Heart right ventricle (tissue), 16 donors: ENCODE measurements at regions not wholly inside any gene's neighbourhood (a gene's known extent, or its start where the extent isn't known, plus 50 kb on each side); places are given as distances from the start of the nearest gene placed in this dataset.
"Not testable (repeated sequence)": the region's sequence is repeated elsewhere in the genome, so short reads cannot be mapped to it uniquely, and the experiment has no call there.

Source experiments
- ATAC-seq, 8 donors: fragments of 200-7000 bp; cut with Tn5 transposase; one replicate each; pipeline ENCODE4 v1.9.1; 2020; ENCODE audit warnings: mild to moderate bottlenecking in 8 of 8, moderate library complexity in 8 of 8, moderate number of reproducible peaks in 1 of 8
- DNase-seq, 2 donors: peaks; one replicate each; pipeline ENCODE4 v3.0.0-alpha.2; 2020
- H3K27ac ChIP-seq, 10 donors: fragments of 200-600 bp; sonication (generic) in 2 of 10; one replicate each; pipeline versions ENCODE4 v1.5.0 to v1.8.0; 2020 to 2022; ENCODE audit warnings: mild to moderate bottlenecking in 3 of 10
- H3K27me3 ChIP-seq, 7 donors: fragments of 200-600 bp; one replicate each; pipeline ENCODE4 v1.8.0; 2021 to 2022; ENCODE audit warnings: mild to moderate bottlenecking in 2 of 7
- H3K36me3 ChIP-seq, 9 donors: fragments of 200-600 bp; sonication (generic) in 1 of 9; one replicate each; pipeline versions ENCODE4 v1.5.0 to v1.8.0; 2020 to 2022; ENCODE audit warnings: mild to moderate bottlenecking in 2 of 9
- H3K4me1 ChIP-seq, 9 donors: fragments of 200-600 bp; sonication (generic) in 1 of 9; one replicate each; pipeline versions ENCODE4 v1.5.0 to v1.8.0; 2020 to 2022; ENCODE audit warnings: mild to moderate bottlenecking in 4 of 9
- H3K4me3 ChIP-seq, 10 donors: fragments of 200-600 bp; sonication (generic) in 2 of 10; one replicate each; pipeline versions ENCODE4 v1.5.0 to v1.8.0; 2020 to 2022; ENCODE audit warnings: mild to moderate bottlenecking in 7 of 10, moderate library complexity in 2 of 10
- H3K9me3 ChIP-seq, 11 donors: fragments of 200-600 bp in 10 of 11; sonication (generic) in 2 of 11; one replicate each; pipeline versions ENCODE4 v1.5.0 to v1.8.0; 2013 to 2022; ENCODE audit warnings: mild to moderate bottlenecking in 2 of 11, control low read depth in 1 of 11, moderate library complexity in 1 of 11
- CTCF ChIP-seq, 9 donors: fragments of 200-600 bp; sonication (generic) in 2 of 9; IDR thresholded peaks; one replicate each; pipeline versions ENCODE4 v1.5.0 to v1.8.0; 2021 to 2022; ENCODE audit warnings: antibody characterized with exemption in 9 of 9, mild to moderate bottlenecking in 5 of 9, moderate library complexity in 1 of 9
- whole genome bisulfite sequencing, 2 donors: extraction: QIAGEN DNeasy Blood & Tissue Kit; methylation state at CpG; one replicate each; pipeline ENCODE4 v1.1.7; 2013; ENCODE audit warnings: inconsistent platforms in 1 of 2; 5-methylcytosine and 5-hydroxymethylcytosine counted together
- intact Hi-C, 10 donors: fragments of 100-400 bp; cut with DNase I; formaldehyde crosslinking; loops; one replicate each; pipeline versions ENCODE4 v1.11.1 to v1.14.2; 2022
- donor health status: Arrhythmogenic right ventricular cardiomyopathy.
- donor health status: ischemic (EF 13 %, LVEDD 7.1; RV severe dilation, severe dysfunction).
- donor health status: healthy with polysubstance abuse.
- donor health status: DM: no; HTN: yes; CAD: no.
- donor health status: DM: no; HTN: no; CAD: no.
- donor health status: ischemic (EF 25% LVEDD 6.9; RV normal size, moderate dysfunction).
- donor health status: ischemic (EF 25% LVEDD 5.7; RV mildly dilated, moderate dysfunction).
- donor health status: healthy.
- donor health status: DM: yes; HTN: yes; CAD: no.
- donor health status: Ischemic cardiomyopathy.
- donor health status: ischemic (EF 35%, LVEDD 5.7; RV mildly dilated, moderate dysfunction).
- donor health status: nonischemic (EF 11% LVEDD 7.7; RV severe dilation, severe dysfunction).
- donor health status: DM: yes; HTN: yes; CAD: no.
- donor health status: PGD.
- donor health status: ischemic (EF 29% LVEDD 5.4; RV normal size, mild dysfunction).
- donor health status: nonischemic (EF 23%, LVEDD 6.1; RV moderate dilation, normal function).

- no peak for DNase-seq
- Histone ChIP-seq H3K4me3 (no peak overlapping the region), H3K27me3 (no peaks in the 10 kb centered on the region), H3K9me3 (peaks cover 0 to 5% (median 0%) of the 10 kb centered on the region in 11 donors), H3K4me1 (no peaks in the 10 kb centered on the region), H3K27ac (no peak overlapping the region), H3K36me3 (no peaks in the 10 kb centered on the region)
- intact Hi-C loops: no loop called here
- no peak for ATAC-seq
- WGBS, 2 donors: 78% methylated on average over 4 of the region's 4 CpGs
- TF ChIP-seq CTCF (IDR thresholded peaks at IDR 0.05): no peak
Measured at GRCh38 chr6:114874410-114874809, 531.6 kb upstream of the HS3ST5 start.

- ATAC-seq, DNase-seq: not testable (repeated sequence)
- 91 to 93% methylated on average over 14 of the region's 14 CpGs for WGBS, 2 donors
Measured at GRCh38 chr6:114865506-114865905, 522.7 kb upstream of the HS3ST5 start.

GRCh38 chr6:114863610-114864009 is 520.8 kb upstream of the HS3ST5 start:
- 59 to 68% methylated on average over 2 of the region's 2 CpGs for WGBS, 2 donors
- no peak for DNase-seq
- intact Hi-C loops: no loop called here
- Histone ChIP-seq H3K4me3 (no peak overlapping the region), H3K9me3 (peaks cover 0 to 21% (median 0%) of the 10 kb centered on the region in 11 donors), H3K27me3 (no peaks in the 10 kb centered on the region), H3K4me1 (no peaks in the 10 kb centered on the region), H3K36me3 (no peaks in the 10 kb centered on the region), H3K27ac (no peak overlapping the region)
- no peak for ATAC-seq
- no peak for TF ChIP-seq CTCF (IDR thresholded peaks at IDR 0.05)

More at GRCh38 chr6:114865506-114865905, 522.7 kb upstream of the HS3ST5 start:
- H3K4me1 ChIP-seq, H3K27ac ChIP-seq, H3K36me3 ChIP-seq, H3K27me3 ChIP-seq, intact Hi-C loops, H3K4me3 ChIP-seq: not testable (repeated sequence)
- H3K9me3 ChIP-seq: peaks cover 0 to 21% (median 0%) of the 10 kb centered on the region in 11 donors

DNA sequence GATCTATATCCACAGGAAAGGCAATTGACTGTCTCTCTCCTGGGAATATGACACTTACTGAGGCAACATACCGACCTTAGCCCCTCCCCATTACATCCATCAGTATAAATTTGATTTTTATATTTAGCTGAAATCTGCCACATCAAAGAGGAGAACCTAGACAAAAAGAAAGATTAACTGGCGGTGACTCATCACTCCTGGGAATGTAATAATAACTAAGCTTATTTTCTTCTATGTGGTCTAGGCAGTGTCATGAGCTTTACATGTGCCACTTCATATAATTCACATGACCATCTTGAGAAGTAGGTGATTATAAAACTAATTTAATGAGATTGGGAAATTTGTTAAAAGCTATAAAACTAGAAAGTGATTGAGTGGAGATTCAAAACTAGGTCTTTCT is 520.0 kb upstream of the HS3ST5 start:
- no peak overlapping the region for H3K27ac ChIP-seq
- no peaks in the 10 kb centered on the region for H3K4me1 ChIP-seq
- 68 to 79% methylated on average over 2 of the region's 2 CpGs for WGBS, 2 donors
- intact Hi-C loops: no loop called here
- no peak overlapping the region for H3K4me3 ChIP-seq
- peaks cover 0 to 21% (median 0%) of the 10 kb centered on the region in 11 donors for H3K9me3 ChIP-seq
- DNase-seq (no peak), ATAC-seq (no peak)
- no peak for TF ChIP-seq CTCF (IDR thresholded peaks at IDR 0.05)
- no peaks in the 10 kb centered on the region for H3K27me3 ChIP-seq
- H3K36me3 ChIP-seq: no peaks in the 10 kb centered on the region

- DNase-seq (no peak), ATAC-seq (no peak)
- H3K4me3 ChIP-seq: no peak overlapping the region
- no peak overlapping the region for H3K27ac ChIP-seq
- no peaks in the 10 kb centered on the region for H3K27me3 ChIP-seq
- H3K36me3 ChIP-seq: no peaks in the 10 kb centered on the region
- no peak for TF ChIP-seq CTCF (IDR thresholded peaks at IDR 0.05)
- no peaks in the 10 kb centered on the region for H3K4me1 ChIP-seq
- H3K9me3 ChIP-seq: peaks cover 0 to 21% (median 0%) of the 10 kb centered on the region in 11 donors
- intact Hi-C loops: no loop called here
- 89 to 95% methylated on average over 1 of the region's 1 CpG for WGBS, 2 donors
Measured at GRCh38 chr6:114862064-114862463, 519.2 kb upstream of the HS3ST5 start.
